Pons (tissue), 1 donor: ENCODE measurements at regions not wholly inside any gene's neighbourhood (a gene's known extent, or its start where the extent isn't known, plus 50 kb on each side); places are given as distances from the start of the nearest gene placed in this dataset.
"Not testable (repeated sequence)": the region's sequence is repeated elsewhere in the genome, so short reads cannot be mapped to it uniquely, and the experiment has no call there.

Experiments used
- DNase-seq: peaks from one replicate; pipeline ENCODE4 v3.0.0-alpha.2; 2016; ENCODE audit warnings: low spot score

- not testable (repeated sequence) for DNase-seq
These were observed 471.9 kb downstream of the FOXD4L5 start for GRCh38 chr9:64813072-64813471.

DNA sequence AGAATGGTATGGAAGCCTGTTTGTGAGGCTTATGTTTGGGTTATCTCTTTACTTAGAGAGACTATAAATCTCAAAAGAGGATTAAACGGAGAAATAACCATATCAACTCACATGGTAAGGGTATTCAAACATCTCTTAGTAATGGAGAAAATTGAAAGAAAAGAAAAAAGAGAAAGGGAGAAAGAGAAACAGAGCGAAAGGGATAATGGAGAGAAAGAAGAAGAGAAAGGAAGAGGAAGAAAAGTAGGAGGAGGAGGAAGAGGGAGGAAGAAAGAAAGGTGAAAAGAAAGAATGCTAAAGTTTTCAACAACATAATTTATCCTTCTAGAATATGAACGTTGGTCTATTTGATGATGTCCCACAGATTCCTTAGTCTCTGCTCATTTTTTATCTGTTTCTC is 506.3 kb downstream of the FOXD4L5 start:
- not testable (repeated sequence) for DNase-seq

DNA sequence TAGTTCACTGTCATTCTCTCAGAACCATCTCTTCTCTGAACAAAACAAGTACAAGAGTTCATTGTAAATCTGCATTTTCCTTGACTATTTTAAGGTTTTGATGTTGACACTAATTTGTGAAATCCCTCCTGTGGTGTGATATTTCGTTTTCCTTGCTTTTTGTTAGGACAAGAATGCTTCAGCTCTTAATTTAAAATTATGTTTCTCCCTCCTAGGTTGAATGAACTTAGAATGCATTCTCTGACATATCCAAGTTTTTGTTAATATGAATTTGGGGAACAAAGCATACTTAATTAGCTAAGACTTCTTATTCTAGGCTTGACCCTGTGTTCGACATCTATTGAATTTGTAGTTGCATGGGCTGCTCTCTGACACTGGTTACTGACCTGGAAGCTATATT is 508.7 kb downstream of the FOXD4L5 start:
- DNase-seq, result not testable (repeated sequence)

GRCh38 chr9:64774813-64775793 is 509.9 kb downstream of the FOXD4L5 start:
- DNase-seq, result peak; percentile 5

DNA sequence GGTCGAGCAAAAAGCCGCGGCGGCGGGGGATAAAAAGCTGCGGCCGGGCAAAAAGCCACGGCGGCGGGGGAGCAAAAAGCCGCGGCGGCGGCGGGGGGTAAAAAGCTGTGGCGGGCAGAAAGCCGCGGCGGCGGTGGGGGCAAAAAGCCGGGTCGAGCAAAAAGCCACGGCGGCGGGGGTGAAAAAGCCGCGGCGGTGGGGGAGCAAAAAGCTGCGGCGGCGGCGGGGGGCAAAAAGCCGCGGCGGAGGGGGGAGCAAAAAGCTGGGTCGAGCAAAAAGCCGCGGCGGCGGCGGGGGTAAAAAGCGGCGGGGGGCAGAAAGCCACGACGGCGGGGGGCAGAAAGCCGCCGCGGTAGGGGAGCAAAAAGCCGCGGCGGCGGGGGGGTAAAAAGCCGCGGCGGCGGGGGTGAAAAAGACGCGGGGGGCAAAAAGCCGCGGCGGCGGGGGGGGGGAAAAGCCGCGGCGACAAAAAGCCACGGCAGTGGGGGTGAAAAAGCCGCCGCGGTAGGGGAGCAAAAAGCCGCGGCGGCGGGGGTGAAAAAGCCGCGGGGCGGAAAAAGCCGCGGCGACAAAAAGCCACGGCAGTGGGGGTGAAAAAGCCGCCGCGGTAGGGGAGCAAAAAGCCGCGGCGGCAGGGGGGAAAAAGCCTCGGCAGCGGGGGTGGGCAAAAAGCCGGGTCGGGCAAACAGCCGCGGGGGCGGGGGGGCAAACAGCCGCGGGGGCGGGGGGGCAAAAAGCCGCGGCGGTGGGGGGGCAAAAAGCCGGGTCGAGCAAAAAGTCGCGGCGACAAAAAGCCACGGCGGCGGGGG is 510.8 kb downstream of the FOXD4L5 start:
- not testable (repeated sequence) for DNase-seq

DNA sequence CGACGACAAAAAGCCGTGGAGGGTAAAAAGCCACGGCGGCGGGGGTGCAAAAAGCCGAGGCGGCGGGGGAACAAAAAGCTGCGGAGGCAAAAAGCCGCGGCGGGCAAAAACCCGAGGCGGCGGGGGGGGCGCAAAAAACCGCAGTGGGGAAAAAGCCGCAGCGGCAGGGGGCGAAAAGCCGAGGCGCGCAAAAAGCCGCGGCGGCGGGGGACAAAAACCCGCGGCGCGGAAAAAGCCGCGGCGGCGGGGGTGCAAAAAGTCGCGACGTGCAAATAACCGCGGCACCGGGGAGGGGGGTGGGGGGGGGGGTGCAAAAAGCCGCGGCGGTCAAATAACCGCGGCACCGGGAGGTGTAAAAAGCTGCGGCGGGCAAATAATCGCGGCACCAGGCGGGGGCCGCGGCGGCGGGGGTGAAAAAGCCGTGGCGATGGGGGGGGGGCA is 511.5 kb downstream of the FOXD4L5 start:
- no peak for DNase-seq

- DNase-seq, result not testable (repeated sequence)
These were observed 512.2 kb downstream of the FOXD4L5 start for GRCh38 chr9:64772751-64773331.

DNA sequence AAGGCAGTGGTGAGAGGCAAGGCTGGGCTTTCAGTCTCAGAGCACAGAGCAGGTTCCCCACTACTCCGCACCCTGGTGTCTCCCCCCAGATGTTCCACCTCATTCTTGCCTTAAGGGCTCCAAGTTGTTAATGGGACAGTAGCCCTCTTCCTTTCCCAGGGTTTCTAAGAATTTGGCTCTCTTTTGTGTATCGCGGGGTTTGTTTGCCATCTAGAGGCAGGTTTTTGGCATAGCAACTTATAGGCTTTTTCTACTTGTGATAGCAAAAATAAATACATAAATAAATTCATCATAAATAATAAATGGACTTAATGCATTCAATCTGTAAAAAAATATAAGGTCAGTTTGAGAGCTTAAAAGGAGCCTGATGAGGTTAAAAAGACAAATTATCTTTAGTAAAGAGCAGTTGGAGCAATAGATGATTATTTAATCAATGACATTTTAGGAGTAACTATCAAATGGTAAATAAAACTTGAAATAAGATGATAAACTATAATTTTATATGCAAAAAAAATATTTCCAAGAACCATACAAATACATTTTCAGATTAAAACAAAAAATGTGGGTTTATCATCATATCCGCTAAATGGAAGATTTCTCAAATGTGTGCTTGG is 512.8 kb downstream of the FOXD4L5 start:
- DNase-seq, result not testable (repeated sequence)
